ENCODE measurements at regions not wholly inside any gene's neighbourhood (a gene's known extent, or its start where the extent isn't known, plus 50 kb on each side); places are given as distances from the start of the nearest gene placed in this dataset.

- no peak overlapping the region for H3K4me3 ChIP-seq (ENCODE audit: low read depth, low read length)
- DNase-seq (ENCODE audit: low read depth): no peak
- TF ChIP-seq CTCF (IDR thresholded peaks at IDR 0.05; ENCODE audit: control insufficient read depth, extremely low read depth, insufficient read depth): no peak
Measured at GRCh38 chr18:6546229-6546628, 131.5 kb upstream of the L3MBTL4 start.

GRCh38 chr18:6547476-6547875 lies 132.8 kb upstream of the L3MBTL4 start:
- DNase-seq (ENCODE audit: low read depth): no peak
- no peak overlapping the region for H3K4me3 ChIP-seq (ENCODE audit: low read depth, low read length)
- TF ChIP-seq CTCF (IDR thresholded peaks at IDR 0.05; ENCODE audit: control insufficient read depth, extremely low read depth, insufficient read depth): no peak

- DNase-seq (ENCODE audit: low read depth): no peak
- no peak for TF ChIP-seq CTCF (IDR thresholded peaks at IDR 0.05; ENCODE audit: control insufficient read depth, extremely low read depth, insufficient read depth)
- H3K4me3 ChIP-seq (ENCODE audit: low read depth, low read length): no peak overlapping the region
Measured at GRCh38 chr18:6553234-6553900, 138.7 kb upstream of the L3MBTL4 start.

GRCh38 chr18:6557057-6557769 lies 142.5 kb upstream of the L3MBTL4 start:
- DNase-seq (ENCODE audit: low read depth): no peak
- H3K4me3 ChIP-seq (ENCODE audit: low read depth, low read length): no peak overlapping the region
- TF ChIP-seq CTCF (IDR thresholded peaks at IDR 0.05; ENCODE audit: control insufficient read depth, extremely low read depth, insufficient read depth): no peak

GRCh38 chr18:6557770-6558248 lies 143.1 kb upstream of the L3MBTL4 start:
- no peak for DNase-seq (ENCODE audit: low read depth)
- no peak overlapping the region for H3K4me3 ChIP-seq (ENCODE audit: low read depth, low read length)
- TF ChIP-seq CTCF (IDR thresholded peaks at IDR 0.05; ENCODE audit: control insufficient read depth, extremely low read depth, insufficient read depth): no peak

- no peak for TF ChIP-seq CTCF (IDR thresholded peaks at IDR 0.05; ENCODE audit: control insufficient read depth, extremely low read depth, insufficient read depth)
- DNase-seq (ENCODE audit: low read depth): no peak
- no peak overlapping the region for H3K4me3 ChIP-seq (ENCODE audit: low read depth, low read length)
Measured at GRCh38 chr18:6558446-6559156, 143.9 kb upstream of the L3MBTL4 start.
